Hematopoietic multipotent progenitor cell (in vitro differentiated cells): ENCODE measurements at regions not wholly inside any gene's neighbourhood (a gene's known extent, or its start where the extent isn't known, plus 50 kb on each side); places are given as distances from the start of the nearest gene placed in this dataset.

ENCODE experiments used
- DNase-seq, 3 donors: peaks; one replicate each; pipeline ENCODE4 v3.0.0-alpha.2; 2011 to 2015; ENCODE audit warnings: low read depth in 2 of 3, low spot score in 2 of 3

DNA sequence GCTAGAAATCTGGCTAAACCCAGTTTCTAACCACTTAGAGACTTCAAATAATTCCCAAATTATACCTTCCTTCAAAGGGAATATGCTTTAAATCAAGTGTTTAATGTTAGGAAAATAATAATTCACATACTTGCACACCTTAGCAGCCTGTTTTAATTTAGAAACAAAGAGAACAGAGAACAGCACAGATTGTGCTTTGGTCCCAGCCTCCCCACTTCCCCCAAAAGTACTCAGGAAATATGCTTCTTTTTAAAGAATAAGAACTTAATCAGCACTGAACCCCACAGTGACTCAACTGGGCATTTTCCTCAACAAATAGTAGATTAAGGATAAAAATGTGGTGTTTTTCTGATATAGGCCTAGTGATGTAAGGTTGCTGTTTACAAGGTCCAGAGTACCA lies 295.8 kb downstream of the GBA3 start:
- no peak for DNase-seq

DNA sequence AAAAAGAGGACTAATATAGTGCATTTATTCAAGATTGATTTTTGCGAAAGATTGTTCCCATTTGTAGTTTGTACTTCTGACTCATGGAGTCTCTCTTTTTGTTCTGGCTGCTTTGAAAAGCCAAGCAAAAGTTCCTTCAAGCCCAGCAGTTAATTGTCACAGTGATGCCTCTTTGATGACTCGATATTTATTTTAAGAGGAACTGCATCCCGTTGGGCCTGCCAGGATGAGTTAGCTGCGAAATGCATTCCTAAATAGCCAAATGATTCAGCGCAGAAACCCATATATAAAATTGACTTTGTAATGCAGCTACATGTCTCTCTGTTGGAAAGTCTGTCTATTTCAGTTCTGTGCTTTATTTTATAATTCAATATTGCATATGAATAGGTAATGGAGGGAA lies 295.1 kb downstream of the GBA3 start:
- DNase-seq = no peak

DNA sequence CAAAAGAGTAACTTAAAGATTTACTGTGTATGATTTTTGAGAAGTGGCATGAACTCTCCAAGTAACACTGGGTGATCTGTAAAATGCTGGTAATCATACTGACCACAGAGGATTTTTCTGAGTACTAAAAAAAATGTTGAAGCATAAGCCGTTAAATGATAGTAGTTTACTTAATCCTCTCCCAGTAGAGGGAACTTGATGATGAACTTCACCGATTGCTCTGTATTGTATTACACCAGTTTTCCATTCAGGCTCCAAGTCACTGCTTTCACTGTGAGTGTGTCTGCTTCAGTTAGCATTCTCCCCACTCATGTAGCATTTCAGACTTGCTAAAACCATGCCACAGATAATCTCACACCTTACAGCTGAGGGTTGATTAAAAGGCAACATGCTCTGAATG lies 294.1 kb downstream of the GBA3 start:
- no peak for DNase-seq

- DNase-seq = no peak
Measured at GRCh38 chr4:22986262-22986661, 293.5 kb downstream of the GBA3 start.

- no peak for DNase-seq
Measured at GRCh38 chr4:22984390-22984789, 291.7 kb downstream of the GBA3 start.

DNA sequence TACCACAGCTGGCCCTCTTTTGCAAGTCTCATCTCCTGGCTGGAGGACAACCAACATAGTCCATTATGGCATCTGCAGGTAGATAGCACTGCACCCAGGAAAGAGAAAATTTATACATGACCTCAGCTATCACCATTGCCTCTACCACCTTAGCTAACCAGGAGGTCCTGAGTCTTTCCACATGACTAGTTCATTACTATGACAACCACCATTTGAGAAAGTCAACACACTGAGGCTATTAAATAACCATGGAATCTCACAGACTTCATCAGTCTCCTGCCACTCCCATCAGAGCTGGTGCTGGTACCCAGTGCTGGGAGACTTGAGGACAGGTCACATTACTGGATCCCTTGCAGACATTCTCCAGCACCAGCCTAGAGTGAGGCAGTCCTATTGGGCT lies 285.9 kb downstream of the GBA3 start:
- DNase-seq = no peak

DNA sequence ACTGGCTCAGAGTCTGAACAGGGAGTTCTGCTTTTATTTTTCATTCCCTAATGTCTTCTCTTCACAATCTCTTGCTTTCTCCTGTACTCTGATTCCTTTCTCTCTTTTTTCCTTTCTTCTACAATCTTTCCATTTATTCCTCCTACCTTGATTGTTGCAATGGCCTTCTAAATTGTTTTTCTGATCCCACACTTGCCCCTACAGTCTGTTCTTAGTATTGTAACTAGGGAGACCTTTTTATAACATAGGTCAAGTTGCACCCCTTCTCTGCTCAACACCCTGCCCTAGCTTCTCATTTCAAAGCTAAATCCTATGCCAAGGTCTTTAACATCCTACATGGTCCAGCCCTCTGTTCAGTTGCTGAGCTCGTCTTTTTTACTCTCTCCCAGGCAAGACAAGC lies 277.9 kb downstream of the GBA3 start:
- DNase-seq = no peak

DNA sequence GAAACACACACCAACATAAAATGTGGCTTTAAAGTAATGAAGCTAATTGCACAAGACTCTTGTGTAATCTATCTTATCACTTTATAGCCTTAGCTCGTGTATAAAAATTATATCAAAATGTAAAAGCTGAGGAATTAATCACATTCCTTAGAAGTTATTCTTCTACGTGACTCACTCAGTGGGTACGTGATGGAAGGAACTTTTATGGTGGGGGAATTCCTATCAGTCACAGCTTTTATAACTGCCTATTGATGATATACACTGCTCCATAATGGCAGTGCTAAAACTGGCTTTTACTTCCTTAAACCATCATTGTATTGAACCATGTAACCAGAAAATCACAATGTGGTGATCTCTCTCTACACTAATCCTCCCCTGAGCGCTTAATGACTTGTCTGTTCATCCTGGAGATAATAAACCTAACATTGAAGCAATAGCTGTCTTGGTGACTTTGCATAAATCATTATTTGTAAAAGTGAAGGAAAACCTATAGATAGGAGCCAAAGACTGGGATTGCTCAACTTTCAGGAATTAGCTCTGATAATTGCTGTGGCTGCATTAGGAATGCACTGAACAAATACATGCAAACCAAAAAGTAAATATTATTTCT lies 276.7 kb downstream of the GBA3 start:
- DNase-seq = no peak

DNA sequence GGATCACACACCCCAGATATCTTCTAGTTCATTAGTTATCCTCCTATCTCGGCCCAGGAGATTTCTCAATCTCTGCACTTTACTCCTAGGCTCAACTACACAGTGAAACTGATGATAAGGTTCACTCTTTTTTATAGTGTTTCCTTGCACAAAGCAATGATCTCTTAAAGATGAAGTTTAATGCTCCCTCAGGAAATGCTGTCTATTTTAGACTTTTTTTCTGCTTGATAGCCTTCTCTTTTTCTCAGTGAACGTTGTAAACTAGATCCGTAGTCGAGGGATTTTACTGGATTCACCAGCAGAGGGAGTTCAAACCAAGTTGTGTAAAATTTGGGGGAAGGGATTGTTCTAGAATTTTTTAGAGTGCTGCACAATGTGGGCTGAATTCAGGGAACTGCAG lies 269.6 kb downstream of the GBA3 start:
- peak in 2 of 3 donors; percentile 18 to 54 for DNase-seq

DNA sequence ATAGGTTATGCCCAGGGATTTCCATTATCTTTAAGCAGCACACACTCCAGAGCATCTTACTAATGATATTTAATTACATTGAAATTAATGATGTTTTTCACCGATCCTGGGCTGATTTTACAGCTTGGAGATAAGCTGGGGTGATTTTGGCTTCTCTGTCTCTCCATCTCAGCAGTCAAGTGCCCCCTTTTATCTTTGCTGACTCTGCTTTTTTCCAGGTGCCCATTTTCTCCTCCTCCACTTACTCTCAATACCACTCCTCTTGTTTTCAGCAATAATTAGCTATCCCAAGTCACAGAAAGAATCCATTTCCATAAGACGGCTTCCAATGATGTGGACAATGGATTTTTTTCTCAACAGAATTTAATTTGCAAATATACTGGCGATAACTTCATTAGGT lies 266.7 kb downstream of the GBA3 start:
- DNase-seq = no peak

- no peak for DNase-seq
Measured at GRCh38 chr4:22957774-22958309, 265.1 kb downstream of the GBA3 start.

GRCh38 chr4:22949161-22949855 lies 256.6 kb downstream of the GBA3 start:
- no peak for DNase-seq

DNA sequence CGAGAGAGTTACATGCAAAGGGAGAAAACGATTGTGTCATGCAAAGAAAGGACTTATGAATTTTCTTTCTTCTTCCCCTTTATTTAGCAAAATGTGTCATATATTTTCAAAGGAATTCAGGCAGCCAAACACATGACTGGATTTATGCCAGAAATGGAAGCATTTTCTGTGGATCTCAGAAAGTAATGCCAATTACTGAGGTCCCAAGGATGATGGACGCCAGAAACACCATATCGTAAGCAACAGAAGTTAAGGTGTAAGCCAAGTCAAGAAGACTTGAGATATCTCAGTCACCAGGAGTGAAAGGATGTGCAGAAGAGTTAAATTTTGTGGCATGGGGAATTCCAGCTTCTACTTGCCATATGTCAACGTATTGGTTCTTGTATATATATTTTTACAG lies 255.1 kb downstream of the GBA3 start:
- DNase-seq = no peak

DNA sequence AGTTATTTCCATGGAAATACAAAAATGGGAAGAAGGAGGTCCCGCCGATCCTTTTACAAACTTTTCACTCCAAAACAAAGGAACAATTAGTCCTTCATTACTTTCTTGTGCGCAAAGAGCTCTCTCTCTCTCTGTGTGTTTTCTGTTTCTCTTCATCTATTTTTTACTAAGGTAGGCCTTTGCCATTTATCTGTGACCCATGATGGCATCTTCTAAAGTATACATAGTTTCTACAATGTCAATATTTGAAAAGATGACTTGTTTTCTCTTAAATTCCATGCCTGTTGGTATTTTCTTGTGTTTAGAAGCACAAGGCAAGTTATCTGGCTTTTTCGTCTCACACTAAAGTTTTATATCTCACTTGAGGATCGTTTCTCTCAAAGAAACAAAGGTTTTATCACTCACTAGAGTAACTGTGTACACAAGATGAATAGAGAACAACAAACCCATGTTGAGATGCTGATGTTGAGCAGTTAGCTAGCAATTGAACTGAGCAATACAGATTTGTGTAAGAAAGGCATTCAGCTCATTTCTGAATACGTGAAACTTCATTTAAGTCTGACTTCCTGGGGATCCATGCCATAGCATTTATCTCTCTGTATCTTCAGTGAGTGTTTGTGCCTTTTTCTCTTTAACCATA lies 250.3 kb downstream of the GBA3 start:
- no peak for DNase-seq

GRCh38 chr4:22941688-22942375 lies 249.1 kb downstream of the GBA3 start:
- DNase-seq = no peak

GRCh38 chr4:22932326-22932725 lies 239.6 kb downstream of the GBA3 start:
- no peak for DNase-seq

DNA sequence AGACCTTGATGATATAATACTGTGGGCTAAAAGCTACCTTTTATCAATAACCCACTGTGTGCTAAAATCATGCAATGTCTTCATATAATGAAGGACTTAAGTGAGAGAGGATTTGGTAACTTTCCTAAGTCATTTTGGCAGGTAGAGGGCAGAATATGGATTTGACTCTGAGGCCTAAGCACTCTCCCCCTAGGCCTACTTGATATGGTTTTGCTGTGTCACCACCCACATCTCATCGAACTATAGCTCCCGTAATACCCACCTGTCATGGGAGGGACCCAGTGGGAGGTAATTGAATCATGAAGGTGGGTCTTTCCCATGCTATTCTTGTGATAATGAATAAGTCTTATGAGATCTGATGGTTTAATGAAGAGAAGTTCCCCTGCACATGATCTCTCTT lies 229.7 kb downstream of the GBA3 start:
- DNase-seq = no peak

- DNase-seq = peak in 2 of 3 donors; percentile 72 to 92
Measured at GRCh38 chr4:22921936-22922335, 229.2 kb downstream of the GBA3 start.

- no peak for DNase-seq
Measured at GRCh38 chr4:22911285-22911684, 218.5 kb downstream of the GBA3 start.

DNA sequence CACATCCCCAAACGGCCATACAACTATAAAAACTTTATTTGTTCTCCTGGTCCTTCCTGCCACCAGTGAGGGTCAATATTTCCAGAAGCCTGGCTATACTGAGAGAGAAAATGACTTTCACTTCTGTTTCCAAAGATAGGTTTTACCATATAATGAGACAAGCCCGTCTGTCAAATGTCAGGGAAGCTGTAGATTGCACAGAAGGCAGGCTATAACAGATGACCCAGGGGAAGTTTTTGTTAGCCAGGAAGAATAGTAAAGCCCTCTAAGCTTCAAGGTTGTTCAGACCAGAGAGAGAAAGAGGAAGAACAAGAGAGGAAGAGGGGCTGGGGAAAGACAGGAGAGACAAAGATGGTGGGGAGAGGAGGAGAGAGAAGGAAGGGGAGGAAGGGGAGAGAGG lies 217.5 kb downstream of the GBA3 start:
- DNase-seq = no peak

GRCh38 chr4:22906045-22906444 lies 213.3 kb downstream of the GBA3 start:
- no peak for DNase-seq
